CD4-positive, alpha-beta T cell treated with Interleukin-1 beta for 1 hour (primary cell): ENCODE measurements at regions not wholly inside any gene's neighbourhood (a gene's known extent, or its start where the extent isn't known, plus 50 kb on each side); places are given as distances from the start of the nearest gene placed in this dataset.
"Not testable (repeated sequence)": the region's sequence is repeated elsewhere in the genome, so short reads cannot be mapped to it uniquely, and the experiment has no call there.

Experiments used
- DNase-seq, 2 donors: peaks; one replicate each; pipeline ENCODE4 v3.0.0-alpha.2; 2020 to 2022

GRCh38 chr1:239106689-239107088, 279.7 kb upstream of the CHRM3 start:
- not testable (repeated sequence) for DNase-seq

DNA sequence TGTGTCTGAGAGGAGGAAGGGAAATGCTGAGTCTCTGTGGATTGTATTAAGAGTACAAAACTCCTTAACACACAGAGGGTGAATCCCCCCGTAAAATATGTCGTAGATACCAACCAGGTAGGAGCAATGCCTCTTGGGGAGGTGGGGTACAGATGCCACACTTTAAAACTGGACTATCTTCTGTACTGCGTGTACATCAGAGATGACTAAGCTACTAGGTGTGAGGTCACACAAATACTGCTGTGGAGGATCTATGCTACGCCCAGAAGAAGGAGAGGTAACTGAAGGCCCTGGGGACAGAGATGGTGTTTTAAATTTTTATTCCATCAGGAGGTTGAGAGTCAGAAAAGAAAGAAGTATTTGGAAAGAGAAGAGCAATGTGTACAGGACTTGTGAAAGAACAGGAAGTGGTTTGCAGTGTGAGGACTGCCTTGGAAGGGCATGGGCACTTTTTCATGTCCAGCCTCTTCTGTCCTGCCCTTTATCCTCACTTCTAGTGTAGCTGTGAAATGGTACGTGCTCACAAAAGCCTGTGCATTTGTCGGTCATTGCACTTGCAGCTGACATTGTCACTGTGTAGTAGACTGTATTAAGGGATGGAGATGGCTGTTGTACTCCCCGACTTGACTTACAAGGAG, 287.8 kb upstream of the CHRM3 start:
- DNase-seq: no peak

GRCh38 chr1:239091537-239091936, 294.8 kb upstream of the CHRM3 start:
- no peak for DNase-seq

- no peak for DNase-seq
These were observed 301.8 kb upstream of the CHRM3 start for GRCh38 chr1:239084459-239085080.

GRCh38 chr1:239081947-239082346, 304.4 kb upstream of the CHRM3 start:
- DNase-seq: not testable (repeated sequence)

DNA sequence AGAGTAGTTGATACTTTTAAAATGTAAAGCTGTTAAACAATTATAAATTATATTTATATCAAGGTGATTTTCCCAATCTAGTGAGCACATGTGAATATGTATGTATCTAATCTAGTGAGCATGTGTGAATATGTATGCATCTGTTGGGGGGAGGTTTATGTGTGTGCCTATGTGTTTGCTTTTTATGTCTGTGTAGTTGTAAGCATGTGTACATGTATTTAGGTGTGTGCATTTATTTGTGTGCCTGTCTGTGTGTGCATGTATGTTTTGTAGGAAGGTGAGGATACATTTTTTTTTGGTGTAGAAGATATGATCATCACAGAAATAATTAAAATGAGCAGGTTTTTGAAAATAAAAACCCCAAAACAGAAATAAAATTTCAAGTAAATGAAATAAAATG, 318.9 kb upstream of the CHRM3 start:
- no peak for DNase-seq

DNA sequence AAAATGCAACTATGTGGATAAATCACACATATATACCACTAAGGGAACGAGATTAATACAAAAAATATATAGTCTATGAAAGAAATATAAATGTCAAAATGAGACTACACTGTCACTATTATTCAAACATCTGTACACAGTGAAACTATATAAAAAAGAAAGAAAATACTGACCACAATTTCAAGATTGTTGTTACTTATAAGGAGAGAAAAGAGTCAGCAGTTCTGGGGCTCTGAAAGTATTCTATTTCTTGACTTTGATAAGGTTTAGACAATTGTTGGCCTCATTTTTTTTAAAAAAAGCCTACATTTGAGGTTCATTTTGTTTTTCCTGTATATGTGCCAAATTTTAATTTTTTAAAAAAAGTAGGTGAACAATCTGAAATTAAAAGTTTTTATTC, 319.3 kb upstream of the CHRM3 start:
- no peak for DNase-seq

GRCh38 chr1:239061770-239062169, 324.6 kb upstream of the CHRM3 start:
- no peak for DNase-seq

- no peak for DNase-seq
These were observed 328.2 kb upstream of the CHRM3 start for GRCh38 chr1:239058190-239058589.

DNA sequence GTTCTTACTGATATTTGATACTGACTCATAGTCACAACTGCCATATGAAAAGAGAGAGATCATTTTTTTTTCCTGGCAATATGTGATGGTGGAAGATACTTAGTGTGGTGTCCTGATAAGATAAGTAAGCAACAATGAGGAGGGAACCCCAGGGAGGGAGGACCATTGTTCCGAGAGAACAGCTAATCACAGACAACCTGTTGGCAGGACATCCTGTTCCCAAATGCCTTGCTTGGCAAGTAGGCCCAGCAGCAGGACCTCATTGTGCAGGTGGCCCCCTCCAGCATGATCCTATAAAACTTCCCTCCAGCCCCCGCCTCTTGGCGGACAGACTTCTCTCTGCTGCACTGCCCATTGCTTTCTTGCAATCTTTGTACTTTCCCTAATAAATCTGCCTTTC, 329.4 kb upstream of the CHRM3 start:
- no peak for DNase-seq

- no peak for DNase-seq
These were observed 333.1 kb upstream of the CHRM3 start for GRCh38 chr1:239053279-239053678.

- no peak for DNase-seq
These were observed 336.8 kb upstream of the CHRM3 start for GRCh38 chr1:239049571-239049970.

DNA sequence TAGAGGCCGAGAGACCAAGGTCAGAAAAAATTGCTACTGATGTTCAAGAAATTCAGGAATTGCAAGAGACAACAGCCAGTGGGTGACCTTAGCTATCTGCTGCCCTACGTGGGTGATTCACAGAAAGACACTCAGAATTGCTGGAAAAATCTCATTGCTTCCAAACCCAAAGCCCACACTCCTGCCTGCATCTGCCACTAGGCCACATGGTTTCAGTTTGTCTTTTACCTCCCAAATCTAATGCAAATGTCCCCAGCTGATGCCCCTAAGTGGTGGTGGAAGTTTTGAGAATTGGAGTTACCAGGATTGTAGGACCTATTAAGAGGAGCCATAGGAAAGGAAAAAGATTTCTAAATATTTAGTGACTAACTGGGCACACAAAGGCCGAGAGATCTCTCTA, 341.5 kb upstream of the CHRM3 start:
- no peak for DNase-seq

DNA sequence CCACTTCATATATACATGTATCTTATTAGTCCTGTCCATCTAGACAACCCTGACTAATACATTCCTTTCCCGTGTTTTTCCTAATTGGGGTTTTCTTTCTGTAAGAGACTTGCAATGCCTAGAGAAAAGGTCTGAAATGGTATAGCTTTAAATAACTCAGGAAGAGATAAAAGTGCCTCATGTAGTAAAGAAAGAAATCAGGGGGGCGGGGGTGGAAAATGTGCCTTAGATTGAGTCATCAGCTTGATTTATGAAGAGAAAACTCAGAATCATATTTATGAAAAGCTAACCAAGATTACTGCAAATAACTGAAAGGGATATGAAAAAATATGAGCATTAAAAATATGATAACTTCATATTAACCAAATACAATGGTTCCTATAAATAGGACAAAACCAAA, 345.8 kb upstream of the CHRM3 start:
- no peak for DNase-seq

- DNase-seq: no peak
These were observed 355.1 kb upstream of the CHRM3 start for GRCh38 chr1:239031310-239031709.

GRCh38 chr1:239025997-239026694, 360.2 kb upstream of the CHRM3 start:
- DNase-seq: no peak

DNA sequence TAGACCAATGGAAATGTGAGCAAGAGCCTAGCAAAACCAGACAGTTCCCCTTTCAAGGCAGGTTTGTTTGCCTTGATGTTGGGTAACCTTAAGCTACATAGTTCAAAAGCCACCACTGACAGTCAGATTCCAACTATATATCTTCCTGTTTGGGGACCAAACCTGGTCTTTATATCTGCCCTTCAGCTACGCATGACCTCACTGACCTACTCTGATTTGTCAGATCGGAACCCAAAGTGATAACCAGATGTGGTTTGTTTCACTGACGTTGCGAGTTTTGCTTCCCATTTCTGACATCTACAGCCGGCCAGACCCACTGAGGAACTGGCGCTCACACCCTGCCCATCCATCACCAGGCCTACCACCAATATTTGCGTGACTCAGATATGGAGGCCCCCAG, 361.1 kb upstream of the CHRM3 start:
- DNase-seq: no peak

- no peak for DNase-seq
These were observed 362.5 kb upstream of the CHRM3 start for GRCh38 chr1:239023732-239024360.

GRCh38 chr1:239016337-239016736, 370.0 kb upstream of the CHRM3 start:
- no peak for DNase-seq

- no peak for DNase-seq
These were observed 375.0 kb upstream of the CHRM3 start for GRCh38 chr1:239011382-239011781.

DNA sequence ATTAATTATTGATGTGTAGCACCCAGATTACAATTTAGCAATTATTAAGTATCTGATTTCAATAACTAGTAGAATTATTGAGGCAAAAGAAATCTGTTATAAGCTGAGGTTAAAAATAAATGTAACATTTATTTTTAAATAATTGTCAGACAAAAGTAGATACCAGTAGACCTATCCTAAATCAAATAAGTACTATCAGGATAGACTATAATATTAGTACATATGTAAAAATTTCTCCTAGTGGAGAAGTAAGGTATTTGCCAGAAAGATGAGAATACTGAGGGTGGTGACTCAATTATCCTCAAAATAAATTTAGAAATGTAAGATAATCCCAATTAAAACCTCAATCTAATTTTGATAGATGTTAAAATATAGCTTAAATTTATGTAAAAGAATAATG, 377.8 kb upstream of the CHRM3 start:
- DNase-seq: no peak

GRCh38 chr1:239006276-239006675, 380.1 kb upstream of the CHRM3 start:
- no peak for DNase-seq

GRCh38 chr1:238999944-239000343, 386.4 kb upstream of the CHRM3 start:
- no peak for DNase-seq

GRCh38 chr1:238998577-238998976, 387.8 kb upstream of the CHRM3 start:
- DNase-seq: no peak
